ENCODE measurements at regions not wholly inside any gene's neighbourhood (a gene's known extent, or its start where the extent isn't known, plus 50 kb on each side); places are given as distances from the start of the nearest gene placed in this dataset.

GRCh38 chr14:61630399-61631044 lies 64.8 kb upstream of the HIF1A start:
- no peak for TF ChIP-seq USF2 (IDR thresholded peaks at IDR 0.05; ENCODE audit: low read depth, low read length)
- no peak for TF ChIP-seq MAFK (IDR thresholded peaks at IDR 0.05; ENCODE audit: low read depth, low read length)
- no peak for TF ChIP-seq BHLHE40 (IDR thresholded peaks at IDR 0.05; ENCODE audit: low read depth, low read length)
- no peak for TF ChIP-seq MAZ (IDR thresholded peaks at IDR 0.05; ENCODE audit: borderline replicate concordance, low read depth, low read length)
- Histone ChIP-seq H3K4me3 (ENCODE audit: insufficient read depth, low read depth, low read length) (no peak overlapping the region), H3K36me3 (ENCODE audit: control insufficient read depth, insufficient read depth, low read length) (no peaks in the 10 kb centered on the region), H3K27ac (ENCODE audit: insufficient read depth, low read length) (no peak overlapping the region), H2BK120ac (ENCODE audit: low read depth, low read length) (no peak overlapping the region), H3K4me1 (ENCODE audit: control insufficient read depth, insufficient read depth, low read length) (peaks cover 3% of the 10 kb centered on the region), H2AFZ (replicated peaks; ENCODE audit: low read length, poor library complexity) (peak overlapping the region; percentile 51), H3K23ac (ENCODE audit: low read depth, low read length) (no peak overlapping the region), H4K8ac (ENCODE audit: low read depth in 2 of 2, low read length in 2 of 2) (no peak overlapping the region), H2BK20ac (ENCODE audit: low read depth, low read length) (no peak overlapping the region), H3K56ac (ENCODE audit: extremely low read depth, insufficient read depth, low read length) (no peak overlapping the region), H3K27me3 (ENCODE audit: control insufficient read depth, insufficient read depth, low read length) (no peaks in the 10 kb centered on the region), H3K9ac (ENCODE audit: low read depth, low read length) (no peak overlapping the region), H2AK5ac (ENCODE audit: low read depth, low read length) (no peak overlapping the region), H2AK9ac (replicated peaks; ENCODE audit: low read depth, low read length, poor library complexity) (no peak overlapping the region), H3K4ac (ENCODE audit: low read depth, low read length) (no peak overlapping the region), H4K20me1 (ENCODE audit: insufficient read depth, low read length) (no peaks in the 10 kb centered on the region), H2BK15ac (ENCODE audit: low read depth, low read length) (no peak overlapping the region; the same call in 2 of the 3 replicates), H4K91ac (ENCODE audit: insufficient read depth, low read depth, low read length) (no peak overlapping the region), H3K14ac (replicated peaks; ENCODE audit: low read depth, low read length) (no peak overlapping the region), H3K4me2 (ENCODE audit: low read depth, low read length) (no peak overlapping the region), H3K9me1 (ENCODE audit: insufficient read depth, low read length) (no peaks in the 10 kb centered on the region), H3K79me1 (ENCODE audit: low read depth in 1 of 2, low read length in 2 of 2) (no peaks in the 10 kb centered on the region), H3K9me3 (ENCODE audit: control insufficient read depth, insufficient read depth, low read length) (no peaks in the 10 kb centered on the region), H3K18ac (ENCODE audit: low read depth, low read length) (no peak overlapping the region), H2BK5ac (ENCODE audit: low read depth, low read length, poor library complexity, severe bottlenecking) (no peak overlapping the region), H4K5ac (ENCODE audit: low read depth, low read length) (no peak overlapping the region)
- DNase-seq, result no peak
- BruUV-seq (replicated peaks), result no TSS peak
- WGBS, 2 experiments (ENCODE audit: extremely low coverage in 2 of 2, insufficient read length in 1 of 2), result no CpG with 5 or more reads among the region's 4 CpGs
- dilution Hi-C loops (cut with HindIII; ENCODE audit: low sequenced_read_pairs, unreplicated experiment), result no loop called here
- ATAC-seq (ENCODE audit: low read depth), result no peak
- intact Hi-C loops (cut with micrococcal nuclease), result no loop called here
- in situ Hi-C loops (cut with MboI; ENCODE audit: low sequenced_read_pairs), result no loop called here
- ChIA-PET CTCF (no interaction called here), POLR2A (ENCODE audit: unreplicated experiment) (no interaction called here)
